GM19351 (cell line): ENCODE measurements at regions not wholly inside any gene's neighbourhood (a gene's known extent, or its start where the extent isn't known, plus 50 kb on each side); places are given as distances from the start of the nearest gene placed in this dataset.
"Not testable (repeated sequence)": the region's sequence is repeated elsewhere in the genome, so short reads cannot be mapped to it uniquely, and the experiment has no call there.

ENCODE experiments used
- ATAC-seq: cut with Tn5 transposase; IDR thresholded peaks from one replicate; pipeline ENCODE4 v1.9.1; 2021; ENCODE audit warnings: mild to moderate bottlenecking, moderate library complexity; ENCODE audit not compliant: unreplicated experiment

GRCh38 chr5:77871946-77872345 lies 95.8 kb upstream of the TBCA start:
- no peak for ATAC-seq

- no peak for ATAC-seq
These were observed 94.9 kb upstream of the TBCA start for GRCh38 chr5:77871016-77871415.

- ATAC-seq = no peak
These were observed 93.1 kb upstream of the TBCA start for GRCh38 chr5:77869116-77869798.

GRCh38 chr5:77867914-77868313 lies 91.8 kb upstream of the TBCA start:
- no peak for ATAC-seq

- no peak for ATAC-seq
These were observed 91.1 kb upstream of the TBCA start for GRCh38 chr5:77867194-77867691.

GRCh38 chr5:77866198-77866597 lies 90.1 kb upstream of the TBCA start:
- ATAC-seq = no peak

GRCh38 chr5:77864997-77865396 lies 88.9 kb upstream of the TBCA start:
- no peak for ATAC-seq

GRCh38 chr5:77863181-77863580 lies 87.0 kb upstream of the TBCA start:
- no peak for ATAC-seq

- ATAC-seq = no peak
These were observed 85.4 kb upstream of the TBCA start for GRCh38 chr5:77861576-77861975.

- ATAC-seq = no peak
These were observed 83.2 kb upstream of the TBCA start for GRCh38 chr5:77859306-77859705.

- not testable (repeated sequence) for ATAC-seq
These were observed 82.5 kb upstream of the TBCA start for GRCh38 chr5:77858678-77859077.

GRCh38 chr5:77855369-77855768 lies 79.2 kb upstream of the TBCA start:
- no peak for ATAC-seq

GRCh38 chr5:77853353-77853907 lies 77.3 kb upstream of the TBCA start:
- ATAC-seq = no peak

GRCh38 chr5:77852514-77853352 lies 76.6 kb upstream of the TBCA start:
- peak; percentile 78 for ATAC-seq

- no peak for ATAC-seq
These were observed 76.0 kb upstream of the TBCA start for GRCh38 chr5:77852068-77852513.

- ATAC-seq = no peak
These were observed 75.3 kb upstream of the TBCA start for GRCh38 chr5:77851176-77852067.

GRCh38 chr5:77850536-77851175 lies 74.5 kb upstream of the TBCA start:
- no peak for ATAC-seq

GRCh38 chr5:77849308-77849900 lies 73.3 kb upstream of the TBCA start:
- ATAC-seq = no peak

GRCh38 chr5:77847814-77848290 lies 71.7 kb upstream of the TBCA start:
- ATAC-seq = no peak

- no peak for ATAC-seq
These were observed 71.0 kb upstream of the TBCA start for GRCh38 chr5:77847129-77847460.
